AG09309 (cell line): ENCODE measurements at regions not wholly inside any gene's neighbourhood (a gene's known extent, or its start where the extent isn't known, plus 50 kb on each side); places are given as distances from the start of the nearest gene placed in this dataset.

Source experiments
- DNase-seq: peaks from one replicate; pipeline ENCODE4 v3.0.0-alpha.2; 2010; ENCODE audit warnings: low read depth
- H3K4me3 ChIP-seq: 2 replicates; pipeline ENCODE4 v1.5.1; 2011; ENCODE audit warnings: mild to moderate bottlenecking, low read depth, low read length, moderate library complexity; ENCODE audit not compliant: control insufficient read depth
- CTCF ChIP-seq: IDR thresholded peaks from 2 replicates; pipeline ENCODE4 v1.5.1; 2011; ENCODE audit warnings: mild to moderate bottlenecking, low read depth, low read length, inconsistent platforms; ENCODE audit not compliant: insufficient read depth, control insufficient read depth; ENCODE audit errors: missing control alignments

GRCh38 chr2:130264501-130264900, 66.3 kb upstream of the TUBA3E start:
- TF ChIP-seq CTCF: no peak
- H3K4me3 ChIP-seq: no peak overlapping the region
- no peak for DNase-seq

- H3K4me3 ChIP-seq: no peak overlapping the region
- no peak for DNase-seq
- no peak for TF ChIP-seq CTCF
These were observed 65.8 kb upstream of the TUBA3E start for GRCh38 chr2:130264046-130264445.

- no peak for DNase-seq
- TF ChIP-seq CTCF: no peak
- H3K4me3 ChIP-seq: no peak overlapping the region
These were observed 65.4 kb upstream of the TUBA3E start for GRCh38 chr2:130263606-130264005.

- no peak overlapping the region for H3K4me3 ChIP-seq
- no peak for DNase-seq
These were observed 63.9 kb upstream of the TUBA3E start for GRCh38 chr2:130261970-130262760.

GRCh38 chr2:130261099-130261498, 62.9 kb upstream of the TUBA3E start:
- no peak overlapping the region for H3K4me3 ChIP-seq
- no peak for DNase-seq
- no peak for TF ChIP-seq CTCF

More at GRCh38 chr2:130261970-130262760, 63.9 kb upstream of the TUBA3E start:
- TF ChIP-seq CTCF: no peak

- H3K4me3 ChIP-seq: no peak overlapping the region
- DNase-seq: no peak
- no peak for TF ChIP-seq CTCF
These were observed 61.4 kb upstream of the TUBA3E start for GRCh38 chr2:130259594-130259993.

- TF ChIP-seq CTCF: no peak
- H3K4me3 ChIP-seq: no peak overlapping the region
- DNase-seq: no peak
These were observed 60.1 kb upstream of the TUBA3E start for GRCh38 chr2:130258356-130258755.
